Spleen (tissue), 11 donors: ENCODE measurements at regions not wholly inside any gene's neighbourhood (a gene's known extent, or its start where the extent isn't known, plus 50 kb on each side); places are given as distances from the start of the nearest gene placed in this dataset.

Experiments used
- DNase-seq: peaks from one replicate; pipeline ENCODE4 v3.0.0-alpha.2; 2020
- H3K27ac ChIP-seq, 8 donors: fragments of 200-600 bp; sonication (generic) in 7 of 8; 1 replicate in 4 of 8; 2 replicates in 4 of 8; pipeline versions ENCODE4 v1.5.0 to v1.8.0; 2016 to 2021; ENCODE audit warnings: inconsistent platforms in 4 of 8, mild to moderate bottlenecking in 4 of 8, moderate library complexity in 1 of 8
- H3K27me3 ChIP-seq, 7 donors: fragments of 200-600 bp; sonication (generic) in 6 of 7; replicated peaks in 1 of 7; 1 replicate in 4 of 7; 2 replicates in 3 of 7; pipeline versions ENCODE4 v1.5.0 to v1.8.0; 2016 to 2021; ENCODE audit warnings: inconsistent platforms in 3 of 7, mild to moderate bottlenecking in 1 of 7
- H3K36me3 ChIP-seq, 6 donors: fragments of 200-600 bp; sonication (generic) in 5 of 6; 1 replicate in 4 of 6; 2 replicates in 2 of 6; pipeline versions ENCODE4 v1.5.0 to v1.8.0; 2016 to 2021; ENCODE audit warnings: inconsistent platforms in 2 of 6
- H3K4me1 ChIP-seq, 6 donors: fragments of 200-600 bp; sonication (generic) in 5 of 6; 1 replicate in 3 of 6; 2 replicates in 3 of 6; pipeline versions ENCODE4 v1.5.0 to v1.8.0; 2016 to 2021; ENCODE audit warnings: inconsistent platforms in 3 of 6
- H3K4me3 ChIP-seq, 8 donors: fragments of 200-600 bp; sonication (generic) in 7 of 8; 1 replicate in 4 of 8; 2 replicates in 4 of 8; pipeline versions ENCODE4 v1.5.0 to v1.8.0; 2016 to 2021; ENCODE audit warnings: inconsistent platforms in 4 of 8, mild to moderate bottlenecking in 4 of 8, moderate library complexity in 2 of 8
- H3K9me3 ChIP-seq, 8 donors: fragments of 200-600 bp; sonication (generic) in 7 of 8; 1 replicate in 4 of 8; 2 replicates in 4 of 8; pipeline versions ENCODE4 v1.5.0 to v1.8.0; 2016 to 2021; ENCODE audit warnings: inconsistent platforms in 4 of 8
- CTCF ChIP-seq, 11 experiments: fragments of 200-600 bp in 7 of 11; fragments of 450-650 bp in 4 of 11; sonication (generic) in 4 of 11; IDR thresholded peaks in 8 of 11; conservative IDR thresholded peaks in 3 of 11; 1 replicate in 7 of 11; 2 replicates in 4 of 11; pipeline versions ENCODE4 v1.4.0 to v1.8.0; 2016 to 2021; ENCODE audit warnings: antibody characterized with exemption in 11 of 11, inconsistent platforms in 4 of 11, mild to moderate bottlenecking in 1 of 11
- POLR2A ChIP-seq, 3 donors: fragments of 450-650 bp; IDR thresholded peaks; one replicate each; pipeline ENCODE4 v1.5.1; 2017; ENCODE audit warnings: antibody characterized with exemption in 3 of 3, mild to moderate bottlenecking in 1 of 3
- POLR2AphosphoS5 ChIP-seq, 3 donors: sonication (generic); formaldehyde crosslinking; IDR thresholded peaks; one replicate each; pipeline ENCODE4 v1.5.1; 2017; ENCODE audit warnings: antibody characterized with exemption in 3 of 3
- WGBS, 5 donors: extraction: QIAGEN DNeasy Blood & Tissue Kit in 3 of 5; methylation state at CpG; one replicate each; pipeline versions ENCODE4 v1.1.5 to v1.1.7; 2013 to 2018; 5-methylcytosine and 5-hydroxymethylcytosine counted together
- intact Hi-C: fragments of 100-400 bp; cut with DNase I; formaldehyde crosslinking; loops from one replicate; pipeline ENCODE4 v1.15.0; 2023; ENCODE audit warnings: low total_unique reads
- donor health status: healthy with polysubstance abuse.
- donor health status: DM: no; HTN: no; CAD: no; lungs with moderate emphysema.
- donor health status: DM: no; HTN: no; CAD: no.
- donor health status: Bipolar disorder and iron deficiency.
- donor health status: healthy.
- donor health status: DM: no; HTN: no; CAD: no.
- donor health status: DM: yes; HTN: yes; CAD: no.

GRCh38 chr1:118660769-118661168 is 327.4 kb downstream of the TBX15 start:
- Histone ChIP-seq H3K36me3 (no peaks in the 10 kb centered on the region), H3K4me3 (no peak overlapping the region), H3K4me1 (no peaks in the 10 kb centered on the region), H3K9me3 (peaks cover 0 to 9% (median 6%) of the 10 kb centered on the region in 8 donors), H3K27me3 (no peaks in the 10 kb centered on the region), H3K27ac (no peak overlapping the region)
- WGBS, 5 donors: 18 to 32% (median 26%) methylated on average over 1 of the region's 1 CpG
- DNase-seq: no peak
- TF ChIP-seq CTCF (IDR thresholded peaks at IDR 0.05 in 8 of 11, conservative IDR thresholded peaks at IDR 0.05 in 3 of 11) (no peak), POLR2AphosphoS5 (IDR thresholded peaks at IDR 0.05) (no peak), POLR2A (IDR thresholded peaks at IDR 0.05) (no peak)
- intact Hi-C loops: no loop called here

GRCh38 chr1:118659646-118660045 is 328.5 kb downstream of the TBX15 start:
- WGBS, 5 donors: 64 to 85% (median 72%) methylated on average over 3 of the region's 3 CpGs
- peaks cover 0 to 17% (median 13%) of the 10 kb centered on the region in 8 donors for H3K9me3 ChIP-seq
- H3K27ac ChIP-seq: no peak overlapping the region
- intact Hi-C loops: no loop called here
- no peak for DNase-seq
- TF ChIP-seq CTCF (IDR thresholded peaks at IDR 0.05 in 8 of 11, conservative IDR thresholded peaks at IDR 0.05 in 3 of 11): no peak
- TF ChIP-seq POLR2AphosphoS5 (IDR thresholded peaks at IDR 0.05): no peak
- no peak for TF ChIP-seq POLR2A (IDR thresholded peaks at IDR 0.05)
- no peaks in the 10 kb centered on the region for H3K27me3 ChIP-seq
- H3K4me3 ChIP-seq: no peak overlapping the region
- no peaks in the 10 kb centered on the region for H3K4me1 ChIP-seq
- H3K36me3 ChIP-seq: no peaks in the 10 kb centered on the region

GRCh38 chr1:118650107-118650807 is 337.9 kb downstream of the TBX15 start:
- Histone ChIP-seq H3K4me3 (no peak overlapping the region), H3K27me3 (no peaks in the 10 kb centered on the region), H3K9me3 (peaks cover 0 to 4% (median 3%) of the 10 kb centered on the region in 8 donors), H3K4me1 (no peaks in the 10 kb centered on the region), H3K27ac (no peak overlapping the region), H3K36me3 (no peaks in the 10 kb centered on the region)
- TF ChIP-seq POLR2AphosphoS5 (IDR thresholded peaks at IDR 0.05) (no peak), POLR2A (IDR thresholded peaks at IDR 0.05) (no peak), CTCF (IDR thresholded peaks at IDR 0.05 in 8 of 11, conservative IDR thresholded peaks at IDR 0.05 in 3 of 11) (no peak)
- intact Hi-C loops: no loop called here
- no peak for DNase-seq
- 52 to 74% (median 61%) methylated on average over 7 of the region's 7 CpGs for WGBS, 5 donors

- Histone ChIP-seq H3K27ac (no peak overlapping the region), H3K4me1 (no peaks in the 10 kb centered on the region), H3K9me3 (no peaks in the 10 kb centered on the region), H3K27me3 (no peaks in the 10 kb centered on the region), H3K36me3 (no peaks in the 10 kb centered on the region), H3K4me3 (no peak overlapping the region)
- WGBS, 5 donors: 50 to 69% (median 60%) methylated on average over 4 of the region's 4 CpGs
- intact Hi-C loops: no loop called here
- TF ChIP-seq POLR2A (IDR thresholded peaks at IDR 0.05) (no peak), POLR2AphosphoS5 (IDR thresholded peaks at IDR 0.05) (no peak), CTCF (IDR thresholded peaks at IDR 0.05 in 8 of 11, conservative IDR thresholded peaks at IDR 0.05 in 3 of 11) (no peak)
- DNase-seq: no peak
Observed at GRCh38 chr1:118649369-118650106, 338.6 kb downstream of the TBX15 start.
